H1 (cell line): ENCODE measurements at regions not wholly inside any gene's neighbourhood (a gene's known extent, or its start where the extent isn't known, plus 50 kb on each side); places are given as distances from the start of the nearest gene placed in this dataset.

Experiments used
- CTCF ChIA-PET: fragments of 300-600 bp; sonication (Branson Sonifier 250); formaldehyde crosslinking; loops from one replicate; lab custom pipeline; 2021; ENCODE audit not compliant: partially characterized antibody; lab: Charles Lee
- POLR2A ChIA-PET: fragments of 300-600 bp; sonication (Branson Sonifier 250); formaldehyde crosslinking; loops from one replicate; lab custom pipeline; 2021; ENCODE audit warnings: inconsistent platforms; ENCODE audit not compliant: partially characterized antibody; lab: Charles Lee
- DNase-seq, 2 experiments: peaks; one replicate each; pipeline versions ENCODE4 v3.0.0 to v3.0.0-alpha.2; 2010 to 2022; ENCODE audit warnings: low spot score in 2 of 2, low read depth in 1 of 2, mixed read lengths in 1 of 2
- FAIRE-seq: peaks from 2 replicates; lab custom pipeline; 2011; peaks lifted over from hg19 to GRCh38; lab: Jason Lieb, UNC
- H2AFZ ChIP-seq: 2 replicates; pipeline ENCODE4 v1.8.1; 2012; ENCODE audit warnings: low read length, inconsistent platforms
- H2AK5ac ChIP-seq: 2 replicates; pipeline ENCODE4 v1.6.1; 2013; ENCODE audit warnings: low read depth, low read length
- H2BK120ac ChIP-seq: replicated peaks from 2 replicates; pipeline ENCODE3; 2013; ENCODE audit warnings: low read depth, low read length, inconsistent platforms
- H2BK12ac ChIP-seq: 2 replicates; pipeline ENCODE4 v1.6.1; 2013; ENCODE audit warnings: low read depth, low read length
- H2BK15ac ChIP-seq: 2 replicates; pipeline ENCODE4 v1.6.1; 2013; ENCODE audit warnings: low read length
- H2BK20ac ChIP-seq: 2 replicates; pipeline ENCODE4 v1.6.1; 2013; ENCODE audit warnings: low read length
- H2BK5ac ChIP-seq: 2 replicates; pipeline ENCODE4 v1.6.1; 2013; ENCODE audit warnings: low read depth, low read length
- H3K14ac ChIP-seq: 2 replicates; pipeline ENCODE4 v1.6.1; 2013; ENCODE audit warnings: inconsistent platforms; ENCODE audit not compliant: insufficient read length
- H3K18ac ChIP-seq: 2 replicates; pipeline ENCODE4 v1.6.1; 2013; ENCODE audit warnings: low read length; ENCODE audit errors: extremely low read depth
- H3K23ac ChIP-seq: 2 replicates; pipeline ENCODE4 v1.6.1; 2013; ENCODE audit warnings: inconsistent platforms; ENCODE audit not compliant: insufficient read length
- H3K23me2 ChIP-seq: 2 replicates; pipeline ENCODE4 v1.6.1; 2013; ENCODE audit warnings: low read depth, low read length
- H3K27ac ChIP-seq: 2 replicates; pipeline ENCODE4 v1.6.1; 2011; ENCODE audit warnings: low read depth, low read length, inconsistent platforms
- H3K27me3 ChIP-seq, 4 experiments: replicated peaks in 1 of 4; 1 replicate in 1 of 4; 2 replicates in 3 of 4; pipeline versions ENCODE4 v1.6.1 to v1.8.1; 2011 to 2013; ENCODE audit warnings: low read length in 3 of 4, mild to moderate bottlenecking in 3 of 4, inconsistent platforms in 2 of 4, mixed read lengths in 2 of 4, moderate library complexity in 1 of 4; ENCODE audit not compliant: control insufficient read depth in 3 of 4, insufficient read depth in 3 of 4; ENCODE audit errors: extremely low read depth in 1 of 4
- H3K36me3 ChIP-seq, 4 experiments: 2 replicates each; pipeline versions ENCODE4 v1.6.1 to v1.8.1; 2011 to 2013; ENCODE audit warnings: mild to moderate bottlenecking in 4 of 4, low read length in 3 of 4, moderate library complexity in 2 of 4, control low read depth in 1 of 4, inconsistent platforms in 1 of 4; ENCODE audit not compliant: insufficient read depth in 4 of 4, control insufficient read depth in 2 of 4
- H3K4ac ChIP-seq: replicated peaks from 2 replicates; pipeline ENCODE3; 2013; ENCODE audit warnings: low read length, low read depth, mixed read lengths, inconsistent platforms; ENCODE audit not compliant: insufficient read length
- H3K4me1 ChIP-seq, 4 experiments: replicated peaks in 1 of 4; 1 replicate in 1 of 4; 2 replicates in 3 of 4; pipeline versions ENCODE4 v1.6.1 to v1.8.1; 2011 to 2013; ENCODE audit warnings: low read length in 3 of 4, inconsistent platforms in 2 of 4, mixed read lengths in 1 of 4; ENCODE audit not compliant: insufficient read depth in 4 of 4, control insufficient read depth in 3 of 4
- H3K4me2 ChIP-seq, 2 experiments: 2 replicates each; pipeline versions ENCODE4 v1.6.1 to v1.8.1; 2011 to 2013; ENCODE audit warnings: low read depth in 2 of 2, low read length in 2 of 2, control low read depth in 1 of 2, inconsistent platforms in 1 of 2, mild to moderate bottlenecking in 1 of 2; ENCODE audit not compliant: insufficient read depth in 1 of 2
- H3K4me3 ChIP-seq, 4 experiments: fragments of 200-600, 300-600 bp in 1 of 4; sonication (generic), shearing (Covaris generic), sonication (Bioruptor Twin) in 1 of 4; 2 replicates each; pipeline versions ENCODE4 v1.5.1 to v1.8.1; 2011 to 2016; ENCODE audit warnings: low read length in 4 of 4, low read depth in 3 of 4, control low read depth in 2 of 4, inconsistent platforms in 2 of 4, mild to moderate bottlenecking in 2 of 4, mixed read lengths in 1 of 4, moderate library complexity in 1 of 4; ENCODE audit not compliant: insufficient read depth in 2 of 4; ENCODE audit errors: extremely low read depth in 1 of 4
- H3K56ac ChIP-seq: replicated peaks from 2 replicates; pipeline ENCODE3; 2013; ENCODE audit warnings: low read depth, mild to moderate bottlenecking, mixed read lengths, low read length, inconsistent platforms; ENCODE audit not compliant: insufficient read length
- H3K79me1 ChIP-seq: 2 replicates; pipeline ENCODE4 v1.6.1; 2013; ENCODE audit warnings: low read depth, low read length, control low read depth
- H3K79me2 ChIP-seq, 2 experiments: 2 replicates each; pipeline versions ENCODE4 v1.6.1 to v1.8.1; 2012 to 2013; ENCODE audit warnings: low read length in 2 of 2, mild to moderate bottlenecking in 2 of 2, inconsistent platforms in 1 of 2; ENCODE audit not compliant: insufficient read depth in 2 of 2, control insufficient read depth in 1 of 2
- H3K9ac ChIP-seq, 4 experiments: replicated peaks in 1 of 4; 1 replicate in 1 of 4; 2 replicates in 3 of 4; pipeline versions ENCODE4 v1.6.1 to v1.8.1; 2011 to 2013; ENCODE audit warnings: low read depth in 3 of 4, low read length in 3 of 4, control low read depth in 2 of 4, mild to moderate bottlenecking in 2 of 4, moderate library complexity in 2 of 4, inconsistent platforms in 1 of 4; ENCODE audit errors: extremely low read depth in 1 of 4
- H3K9me3 ChIP-seq, 2 experiments: 2 replicates each; pipeline versions ENCODE4 v1.6.1 to v1.8.1; 2012 to 2013; ENCODE audit warnings: mild to moderate bottlenecking in 2 of 2, moderate library complexity in 2 of 2, control low read depth in 1 of 2, inconsistent platforms in 1 of 2, low read depth in 1 of 2, low read length in 1 of 2, mixed read lengths in 1 of 2; ENCODE audit not compliant: insufficient read depth in 2 of 2
- H4K20me1 ChIP-seq, 2 experiments: replicated peaks in 1 of 2; 2 replicates each; pipeline versions ENCODE3 to v1.8.1; 2011 to 2013; ENCODE audit warnings: inconsistent platforms in 2 of 2, low read length in 2 of 2, mild to moderate bottlenecking in 1 of 2; ENCODE audit not compliant: insufficient read depth in 2 of 2, control insufficient read depth in 1 of 2
- H4K5ac ChIP-seq: 2 replicates; pipeline ENCODE4 v1.6.1; 2013; ENCODE audit warnings: low read length, low read depth, mixed read lengths, inconsistent platforms; ENCODE audit not compliant: insufficient read length
- H4K8ac ChIP-seq: 2 replicates; pipeline ENCODE4 v1.8.0; 2013; ENCODE audit warnings: mild to moderate bottlenecking, moderate library complexity, low read length, inconsistent platforms; ENCODE audit not compliant: insufficient read depth; ENCODE audit errors: extremely low read depth
- H4K91ac ChIP-seq: replicated peaks from 2 replicates; pipeline ENCODE3; 2013; ENCODE audit warnings: low read length, mixed read lengths, inconsistent platforms; ENCODE audit not compliant: insufficient read length
- CHD2 ChIP-seq: IDR thresholded peaks from 2 replicates; pipeline ENCODE4 v1.6.1; 2012; ENCODE audit warnings: low read length, improper control_type of control experiment
- GABPA ChIP-seq: IDR thresholded peaks from 2 replicates; pipeline ENCODE4 v1.6.1; 2011; ENCODE audit warnings: mild to moderate bottlenecking, low read length, moderate library complexity, borderline replicate concordance; ENCODE audit not compliant: insufficient read depth
- JUND ChIP-seq: IDR thresholded peaks from 2 replicates; pipeline ENCODE4 v1.6.1; 2011; ENCODE audit warnings: mild to moderate bottlenecking, improper control_type of control experiment, low read length
- NANOG ChIP-seq: IDR thresholded peaks from 2 replicates; pipeline ENCODE4 v1.6.1; 2011; ENCODE audit warnings: low read length, low read depth, mild to moderate bottlenecking, inconsistent platforms; ENCODE audit not compliant: insufficient read depth, poor library complexity, severe bottlenecking
- ZNF274 ChIP-seq: IDR thresholded peaks from 2 replicates; pipeline ENCODE4 v1.7.0; 2012; ENCODE audit warnings: low read length, borderline replicate concordance; ENCODE audit errors: extremely low read depth
- WGBS, 2 experiments: shearing (Covaris generic) in 1 of 2; methylation state at CpG; one replicate each; pipeline versions ENCODE4 v1.1.6 to v1.1.7; 2013 to 2015; ENCODE audit warnings: low lambda C conversion rate in 2 of 2, mixed read lengths in 2 of 2, inconsistent platforms in 1 of 2, low coverage in 1 of 2, missing lambda C conversion rate in 1 of 2; ENCODE audit not compliant: insufficient replicate concordance in 2 of 2, insufficient coverage in 1 of 2, insufficient read length in 1 of 2; ENCODE audit errors: extremely low coverage in 1 of 2, missing lambda C conversion rate in 1 of 2; 5-methylcytosine and 5-hydroxymethylcytosine counted together

DNA sequence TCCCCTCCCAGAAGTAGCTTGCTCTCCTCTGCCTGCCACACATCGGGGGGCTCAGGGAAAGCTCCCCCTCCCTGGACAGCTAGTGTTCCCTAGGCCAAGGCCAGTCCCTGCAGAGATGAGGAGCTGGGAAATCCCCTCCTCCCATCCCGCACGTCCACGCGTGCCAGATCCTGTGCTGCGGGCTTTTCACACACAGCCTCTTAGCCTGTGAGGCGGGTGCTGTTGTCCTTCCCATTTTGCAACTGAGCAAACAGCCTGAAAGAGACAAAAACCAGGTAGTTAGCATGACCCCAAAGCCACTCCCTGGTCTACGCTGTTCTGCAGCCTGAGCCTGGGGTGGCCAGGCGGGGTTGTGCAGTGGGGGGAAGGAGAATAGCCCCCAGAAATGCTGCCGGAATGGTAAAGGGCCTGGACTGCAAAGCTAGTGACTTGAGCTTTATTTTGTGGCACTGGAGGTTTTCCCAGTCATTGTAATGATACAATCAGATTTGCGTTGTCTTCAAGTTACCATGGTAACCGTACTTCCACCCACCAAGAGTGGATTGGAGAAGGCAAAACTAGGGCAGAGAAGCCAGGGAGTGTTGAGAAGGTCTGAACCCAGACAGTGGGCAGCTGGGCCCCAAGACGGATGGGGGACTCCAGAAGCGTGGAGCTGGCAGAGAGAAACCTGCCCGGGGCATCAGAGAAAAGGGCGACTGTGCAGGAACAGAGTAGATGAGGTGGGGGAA, 98.6 kb upstream of the KCTD7 start:
- Histone ChIP-seq H3K18ac (no peak overlapping the region), H3K23me2 (no peaks in the 10 kb centered on the region), H4K8ac (no peak overlapping the region), H3K4me2 (no peak overlapping the region), H3K79me2 (no peaks in the 10 kb centered on the region), H4K91ac (no peak overlapping the region), H4K5ac (no peak overlapping the region), H2BK120ac (no peak overlapping the region), H2BK20ac (no peak overlapping the region), H3K9me3 (no peaks in the 10 kb centered on the region), H3K36me3 (no peaks in the 10 kb centered on the region), H3K23ac (no peak overlapping the region), H3K4me3 (no peak overlapping the region), H2BK15ac (no peak overlapping the region), H2AFZ (no peak overlapping the region), H2AK5ac (no peak overlapping the region), H3K4ac (no peak overlapping the region), H4K20me1 (peaks cover 0 to 5% of the 10 kb centered on the region in 2 experiments), H3K56ac (no peak overlapping the region), H3K79me1 (no peaks in the 10 kb centered on the region), H3K14ac (no peak overlapping the region), H3K9ac (no peak overlapping the region), H2BK12ac (no peak overlapping the region), H3K4me1 (no peaks in the 10 kb centered on the region; a peak in 1 of 7 replicates), H2BK5ac (no peak overlapping the region), H3K27ac (no peak overlapping the region), H3K27me3 (no peaks in the 10 kb centered on the region)
- DNase-seq (no peak), FAIRE-seq (no peak)
- TF ChIP-seq JUND (no peak), ZNF274 (no peak), GABPA (no peak), NANOG (no peak), CHD2 (no peak)
- POLR2A ChIA-PET: interaction anchor here (0.7 kb wide), 1 partner anchor 209 kb away, joined by 3 read pairs; no protein-coding TSS in a partner anchor
- CTCF ChIA-PET: interaction anchor here (0.7 to 1.6 kb wide), 3 partner anchors 9 to 175 kb away, joined by 3 to 6 read pairs (median 3); no protein-coding TSS in a partner anchor
- WGBS, 2 experiments: 88% methylated on average over 16 of the region's 16 CpGs; no CpG with 5 or more reads in 1 of the 2 experiments
